Ascending aorta (tissue), 2 donors: ENCODE measurements at regions not wholly inside any gene's neighbourhood (a gene's known extent, or its start where the extent isn't known, plus 50 kb on each side); places are given as distances from the start of the nearest gene placed in this dataset.

Experiments used
- DNase-seq, 2 donors: peaks; one replicate each; pipeline ENCODE4 v3.0.0-alpha.2; 2019; ENCODE audit warnings: low spot score in 2 of 2
- H3K27ac ChIP-seq, 2 donors: fragments of 200-600 bp; sonication (generic); one replicate each; pipeline ENCODE4 v1.5.1; 2016 to 2017; ENCODE audit warnings: mild to moderate bottlenecking in 1 of 2
- H3K27me3 ChIP-seq: fragments of 200-600 bp; sonication (generic); one replicate; pipeline ENCODE4 v1.5.1; 2017
- H3K36me3 ChIP-seq, 2 donors: fragments of 200-600 bp; sonication (generic); one replicate each; pipeline ENCODE4 v1.5.1; 2016
- H3K4me1 ChIP-seq, 2 donors: fragments of 200-600 bp; sonication (generic); one replicate each; pipeline ENCODE4 v1.5.1; 2016 to 2017; ENCODE audit warnings: mild to moderate bottlenecking in 1 of 2
- H3K4me3 ChIP-seq, 2 donors: fragments of 200-600 bp; sonication (generic); one replicate each; pipeline ENCODE4 v1.5.1; 2016 to 2017; ENCODE audit warnings: mild to moderate bottlenecking in 1 of 2
- H3K9me3 ChIP-seq, 2 donors: fragments of 200-600 bp; sonication (generic); one replicate each; pipeline ENCODE4 v1.5.1; 2016
- CTCF ChIP-seq, 3 experiments: fragments of 200-600 bp in 2 of 3; fragments of 450-650 bp in 1 of 3; sonication (generic) in 2 of 3; IDR thresholded peaks; one replicate each; pipeline ENCODE4 v1.5.1; 2016 to 2019; ENCODE audit warnings: antibody characterized with exemption in 3 of 3, mild to moderate bottlenecking in 1 of 3, moderate library complexity in 1 of 3
- intact Hi-C: fragments of 100-400 bp; cut with DNase I; formaldehyde crosslinking; loops from one replicate; pipeline ENCODE4 v1.15.1; 2023

GRCh38 chr5:1937590-1937989, 54.9 kb upstream of the IRX4 start:
- no peak overlapping the region for H3K4me3 ChIP-seq
- H3K9me3 ChIP-seq = no peaks in the 10 kb centered on the region
- no peaks in the 10 kb centered on the region for H3K36me3 ChIP-seq
- no peak for DNase-seq
- no peak for TF ChIP-seq CTCF (IDR thresholded peaks at IDR 0.05)
- H3K27ac ChIP-seq = no peak overlapping the region
- H3K27me3 ChIP-seq = no peaks in the 10 kb centered on the region
- intact Hi-C loops = no loop called here
- H3K4me1 ChIP-seq = no peaks in the 10 kb centered on the region

GRCh38 chr5:1936901-1937300, 54.2 kb upstream of the IRX4 start:
- no peak overlapping the region for H3K4me3 ChIP-seq
- no peaks in the 10 kb centered on the region for H3K9me3 ChIP-seq
- intact Hi-C loops = no loop called here
- no peaks in the 10 kb centered on the region for H3K4me1 ChIP-seq
- TF ChIP-seq CTCF (IDR thresholded peaks at IDR 0.05) = no peak
- H3K27me3 ChIP-seq = no peaks in the 10 kb centered on the region
- H3K27ac ChIP-seq = no peak overlapping the region
- no peak for DNase-seq
- no peaks in the 10 kb centered on the region for H3K36me3 ChIP-seq

- Histone ChIP-seq H3K9me3 (no peaks in the 10 kb centered on the region), H3K27me3 (no peaks in the 10 kb centered on the region), H3K4me3 (no peak overlapping the region), H3K36me3 (no peaks in the 10 kb centered on the region), H3K27ac (no peak overlapping the region), H3K4me1 (no peaks in the 10 kb centered on the region)
- intact Hi-C loops = no loop called here
- no peak for DNase-seq
- TF ChIP-seq CTCF (IDR thresholded peaks at IDR 0.05) = no peak
Observed at GRCh38 chr5:1936413-1936812, 53.7 kb upstream of the IRX4 start.

GRCh38 chr5:1934801-1935429, 52.2 kb upstream of the IRX4 start:
- no peak for TF ChIP-seq CTCF (IDR thresholded peaks at IDR 0.05)

GRCh38 chr5:1934056-1934394, 51.3 kb upstream of the IRX4 start:
- H3K27ac ChIP-seq = no peak overlapping the region
- no peak for TF ChIP-seq CTCF (IDR thresholded peaks at IDR 0.05)
- H3K36me3 ChIP-seq = no peaks in the 10 kb centered on the region
- peaks cover 0 to 4% of the 10 kb centered on the region in 2 donors for H3K4me1 ChIP-seq
- no peak overlapping the region for H3K4me3 ChIP-seq
- H3K27me3 ChIP-seq = no peaks in the 10 kb centered on the region
- no peaks in the 10 kb centered on the region for H3K9me3 ChIP-seq
- intact Hi-C loops = no loop called here
- DNase-seq = no peak

More at GRCh38 chr5:1934801-1935429, 52.2 kb upstream of the IRX4 start:
- Histone ChIP-seq H3K36me3 (no peaks in the 10 kb centered on the region), H3K27me3 (no peaks in the 10 kb centered on the region), H3K9me3 (no peaks in the 10 kb centered on the region), H3K4me3 (no peak overlapping the region), H3K4me1 (peaks cover 0 to 4% of the 10 kb centered on the region in 2 donors), H3K27ac (no peak overlapping the region)
- DNase-seq = no peak
- intact Hi-C loops = no loop called here
